ENCODE measurements at regions not wholly inside any gene's neighbourhood (a gene's known extent, or its start where the extent isn't known, plus 50 kb on each side); places are given as distances from the start of the nearest gene placed in this dataset.

DNA sequence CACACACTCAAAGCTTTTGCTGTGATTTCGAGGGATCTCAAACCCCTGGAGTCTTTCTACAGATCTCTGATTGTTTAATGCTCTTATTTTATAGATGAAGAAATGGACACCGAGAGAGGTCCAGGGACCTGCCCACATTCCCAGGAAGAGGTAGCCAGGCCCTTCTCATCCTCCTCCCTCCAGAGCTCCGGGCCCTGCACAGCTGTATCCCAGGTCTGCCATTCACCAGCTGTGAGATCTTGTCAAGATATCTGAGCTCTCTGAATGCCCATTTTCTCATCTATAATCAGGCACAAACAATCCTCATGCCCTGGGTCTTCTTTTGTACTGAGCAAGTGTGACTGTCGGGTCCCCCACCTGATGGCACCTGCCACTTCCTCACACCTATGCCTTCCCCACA, 98.2 kb upstream of the ALX4 start:
- no peak overlapping the region for H3K27ac Mint-ChIP-seq
- H3K4me1 Mint-ChIP-seq = peaks cover under 1% of the 10 kb centered on the region; the same call in 1 of the 2 replicates
- H3K9me3 Mint-ChIP-seq = no peaks in the 10 kb centered on the region
- peaks cover 12% of the 10 kb centered on the region for H3K27me3 Mint-ChIP-seq (ENCODE audit: low read depth)
- H3K4me3 Mint-ChIP-seq = no peak overlapping the region
- no peak for ATAC-seq
- ChIA-PET POLR2A (no interaction called here), CTCF (no interaction called here)
- H3K36me3 Mint-ChIP-seq = no peaks in the 10 kb centered on the region
- no peak for TF ChIP-seq HMGXB4 (CRISPR knock-in tag; IDR thresholded peaks at IDR 0.05)
- no peak for TF ChIP-seq NR3C1 (CRISPR knock-in tag; conservative IDR thresholded peaks at IDR 0.05; ENCODE audit: low read depth)
- no peak for TF ChIP-seq ZNF416 (CRISPR knock-in tag; IDR thresholded peaks at IDR 0.05)
- TF ChIP-seq, protein P1, sequence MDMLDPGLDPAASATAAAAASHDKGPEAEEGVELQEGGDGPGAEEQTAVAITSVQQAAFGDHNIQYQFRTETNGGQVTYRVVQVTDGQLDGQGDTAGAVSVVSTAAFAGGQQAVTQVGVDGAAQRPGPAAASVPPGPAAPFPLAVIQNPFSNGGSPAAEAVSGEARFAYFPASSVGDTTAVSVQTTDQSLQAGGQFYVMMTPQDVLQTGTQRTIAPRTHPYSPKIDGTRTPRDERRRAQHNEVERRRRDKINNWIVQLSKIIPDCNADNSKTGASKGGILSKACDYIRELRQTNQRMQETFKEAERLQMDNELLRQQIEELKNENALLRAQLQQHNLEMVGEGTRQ (CRISPR knock-in tag; IDR thresholded peaks at IDR 0.05) = no peak
- TF ChIP-seq MLX (CRISPR knock-in tag; IDR thresholded peaks at IDR 0.05) = no peak
- no peak for TF ChIP-seq ZNF219 (CRISPR knock-in tag; IDR thresholded peaks at IDR 0.05; ENCODE audit: borderline replicate concordance)
- TF ChIP-seq RORB (CRISPR knock-in tag; IDR thresholded peaks at IDR 0.05) = no peak
- DNase-seq (ENCODE audit: low spot score) = no peak

- peaks cover 12% of the 10 kb centered on the region for H3K27me3 Mint-ChIP-seq (ENCODE audit: low read depth)
- DNase-seq (ENCODE audit: low spot score) (no peak), ATAC-seq (no peak)
- H3K9me3 Mint-ChIP-seq = no peaks in the 10 kb centered on the region
- no peaks in the 10 kb centered on the region for H3K36me3 Mint-ChIP-seq
- no peak overlapping the region for H3K4me3 Mint-ChIP-seq
- POLR2A ChIA-PET = no interaction called here
- no peak overlapping the region for H3K27ac Mint-ChIP-seq
- CTCF ChIA-PET = interaction anchor here (1.1 kb wide), 1 partner anchor 19 kb away, joined by 3 read pairs; no protein-coding TSS in a partner anchor
- no peaks in the 10 kb centered on the region for H3K4me1 Mint-ChIP-seq
- TF ChIP-seq ZNF671 (CRISPR knock-in tag; IDR thresholded peaks at IDR 0.05) (no peak), E2F5 (CRISPR knock-in tag; IDR thresholded peaks at IDR 0.05) (no peak), GABPB1 (CRISPR knock-in tag; IDR thresholded peaks at IDR 0.05) (no peak), ZNF232 (CRISPR knock-in tag; IDR thresholded peaks at IDR 0.05) (no peak), IRF2 (CRISPR knock-in tag; IDR thresholded peaks at IDR 0.05; ENCODE audit: borderline replicate concordance, low read depth) (no peak), ZNF317 (CRISPR knock-in tag; IDR thresholded peaks at IDR 0.05; ENCODE audit: borderline replicate concordance, low read depth) (no peak), E2F4 (CRISPR knock-in tag; IDR thresholded peaks at IDR 0.05; ENCODE audit: borderline replicate concordance, low read depth) (no peak), ZNF416 (CRISPR knock-in tag; IDR thresholded peaks at IDR 0.05) (no peak), TEAD4 (CRISPR knock-in tag; IDR thresholded peaks at IDR 0.05) (no peak), MLX (CRISPR knock-in tag; IDR thresholded peaks at IDR 0.05) (no peak), ESRRA (CRISPR knock-in tag; IDR thresholded peaks at IDR 0.05; ENCODE audit: borderline replicate concordance) (no peak)
- TF ChIP-seq, protein P2, sequence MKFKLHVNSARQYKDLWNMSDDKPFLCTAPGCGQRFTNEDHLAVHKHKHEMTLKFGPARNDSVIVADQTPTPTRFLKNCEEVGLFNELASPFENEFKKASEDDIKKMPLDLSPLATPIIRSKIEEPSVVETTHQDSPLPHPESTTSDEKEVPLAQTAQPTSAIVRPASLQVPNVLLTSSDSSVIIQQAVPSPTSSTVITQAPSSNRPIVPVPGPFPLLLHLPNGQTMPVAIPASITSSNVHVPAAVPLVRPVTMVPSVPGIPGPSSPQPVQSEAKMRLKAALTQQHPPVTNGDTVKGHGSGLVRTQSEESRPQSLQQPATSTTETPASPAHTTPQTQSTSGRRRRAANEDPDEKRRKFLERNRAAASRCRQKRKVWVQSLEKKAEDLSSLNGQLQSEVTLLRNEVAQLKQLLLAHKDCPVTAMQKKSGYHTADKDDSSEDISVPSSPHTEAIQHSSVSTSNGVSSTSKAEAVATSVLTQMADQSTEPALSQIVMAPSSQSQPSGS (CRISPR knock-in tag; IDR thresholded peaks at IDR 0.05; ENCODE audit: borderline replicate concordance, low read depth) = no peak
- TF ChIP-seq, protein P3, sequence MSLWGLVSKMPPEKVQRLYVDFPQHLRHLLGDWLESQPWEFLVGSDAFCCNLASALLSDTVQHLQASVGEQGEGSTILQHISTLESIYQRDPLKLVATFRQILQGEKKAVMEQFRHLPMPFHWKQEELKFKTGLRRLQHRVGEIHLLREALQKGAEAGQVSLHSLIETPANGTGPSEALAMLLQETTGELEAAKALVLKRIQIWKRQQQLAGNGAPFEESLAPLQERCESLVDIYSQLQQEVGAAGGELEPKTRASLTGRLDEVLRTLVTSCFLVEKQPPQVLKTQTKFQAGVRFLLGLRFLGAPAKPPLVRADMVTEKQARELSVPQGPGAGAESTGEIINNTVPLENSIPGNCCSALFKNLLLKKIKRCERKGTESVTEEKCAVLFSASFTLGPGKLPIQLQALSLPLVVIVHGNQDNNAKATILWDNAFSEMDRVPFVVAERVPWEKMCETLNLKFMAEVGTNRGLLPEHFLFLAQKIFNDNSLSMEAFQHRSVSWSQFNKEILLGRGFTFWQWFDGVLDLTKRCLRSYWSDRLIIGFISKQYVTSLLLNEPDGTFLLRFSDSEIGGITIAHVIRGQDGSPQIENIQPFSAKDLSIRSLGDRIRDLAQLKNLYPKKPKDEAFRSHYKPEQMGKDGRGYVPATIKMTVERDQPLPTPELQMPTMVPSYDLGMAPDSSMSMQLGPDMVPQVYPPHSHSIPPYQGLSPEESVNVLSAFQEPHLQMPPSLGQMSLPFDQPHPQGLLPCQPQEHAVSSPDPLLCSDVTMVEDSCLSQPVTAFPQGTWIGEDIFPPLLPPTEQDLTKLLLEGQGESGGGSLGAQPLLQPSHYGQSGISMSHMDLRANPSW (CRISPR knock-in tag; conservative IDR thresholded peaks at IDR 0.05; ENCODE audit: low read depth) = no peak
These were observed 99.0 kb upstream of the ALX4 start for GRCh38 chr11:44408711-44409470.
